ENCODE measurements at regions not wholly inside any gene's neighbourhood (a gene's known extent, or its start where the extent isn't known, plus 50 kb on each side); places are given as distances from the start of the nearest gene placed in this dataset.

- TF ChIP-seq, protein P1, sequence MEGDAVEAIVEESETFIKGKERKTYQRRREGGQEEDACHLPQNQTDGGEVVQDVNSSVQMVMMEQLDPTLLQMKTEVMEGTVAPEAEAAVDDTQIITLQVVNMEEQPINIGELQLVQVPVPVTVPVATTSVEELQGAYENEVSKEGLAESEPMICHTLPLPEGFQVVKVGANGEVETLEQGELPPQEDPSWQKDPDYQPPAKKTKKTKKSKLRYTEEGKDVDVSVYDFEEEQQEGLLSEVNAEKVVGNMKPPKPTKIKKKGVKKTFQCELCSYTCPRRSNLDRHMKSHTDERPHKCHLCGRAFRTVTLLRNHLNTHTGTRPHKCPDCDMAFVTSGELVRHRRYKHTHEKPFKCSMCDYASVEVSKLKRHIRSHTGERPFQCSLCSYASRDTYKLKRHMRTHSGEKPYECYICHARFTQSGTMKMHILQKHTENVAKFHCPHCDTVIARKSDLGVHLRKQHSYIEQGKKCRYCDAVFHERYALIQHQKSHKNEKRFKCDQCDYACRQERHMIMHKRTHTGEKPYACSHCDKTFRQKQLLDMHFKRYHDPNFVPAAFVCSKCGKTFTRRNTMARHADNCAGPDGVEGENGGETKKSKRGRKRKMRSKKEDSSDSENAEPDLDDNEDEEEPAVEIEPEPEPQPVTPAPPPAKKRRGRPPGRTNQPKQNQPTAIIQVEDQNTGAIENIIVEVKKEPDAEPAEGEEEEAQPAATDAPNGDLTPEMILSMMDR (IDR thresholded peaks at IDR 0.05) = no peak
- no peak for TF ChIP-seq EZH2 (IDR thresholded peaks at IDR 0.05; ENCODE audit: borderline replicate concordance, insufficient read depth, low read depth, low read length, poor library complexity, severe bottlenecking)
- Histone ChIP-seq H3K4me1 (ENCODE audit: control insufficient read depth in 2 of 2, insufficient read depth in 2 of 2, low read length in 2 of 2) (peaks cover 43 to 51% of the 10 kb centered on the region in 2 donors), H3K27ac (ENCODE audit: low read length in 2 of 2) (peak overlapping the region; percentile 69 to 92), H2AFZ (ENCODE audit: insufficient read depth, low read depth, low read length, poor library complexity, severe bottlenecking) (no peak overlapping the region), H3K9ac (ENCODE audit: low read length) (no peak overlapping the region), H4K20me1 (ENCODE audit: control insufficient read depth, insufficient read depth, low read length, poor library complexity, severe bottlenecking) (peaks cover 2% of the 10 kb centered on the region), H3K9me3 (ENCODE audit: control extremely low read depth in 1 of 3, control insufficient read depth in 2 of 3, insufficient read depth in 1 of 3, low read length in 2 of 3) (no peaks in the 10 kb centered on the region), H3K36me3 (replicated peaks in 1 of 2; ENCODE audit: control extremely low read depth in 1 of 2, control insufficient read depth in 1 of 2, extremely low read depth in 1 of 2, insufficient read depth in 2 of 2, low read length in 1 of 2) (peaks cover 16 to 18% of the 10 kb centered on the region in 2 experiments), H3K4me3 (ENCODE audit: control extremely low read depth in 1 of 5, extremely low read depth in 1 of 5, insufficient read depth in 1 of 5, low read depth in 2 of 5, low read length in 4 of 5) (no peak overlapping the region), H3K79me2 (ENCODE audit: control insufficient read depth, insufficient read depth, low read length) (peaks cover 96% of the 10 kb centered on the region), H3K27me3 (replicated peaks in 1 of 4; ENCODE audit: control extremely low read depth in 1 of 4, control insufficient read depth in 3 of 4, insufficient read depth in 4 of 4, low read length in 3 of 4) (no peaks in the 10 kb centered on the region), H3K4me2 (replicated peaks; ENCODE audit: low read depth, low read length, poor library complexity, severe bottlenecking) (peak overlapping the region; percentile 49)
- Mint-ChIP-seq H3K4me1 (peaks cover 83% of the 10 kb centered on the region), H3K9me3 (ENCODE audit: insufficient read depth) (no peaks in the 10 kb centered on the region), H3K27me3 (no peaks in the 10 kb centered on the region), H3K4me3 (peak overlapping the region; percentile 69), H3K27ac (peak overlapping the region; percentile 93)
- intact Hi-C loops (cut with micrococcal nuclease) = loop anchor here (1.0 to 2.0 kb wide), 2 partner anchors 9 to 38 kb away; no protein-coding TSS in a partner anchor
- CTCF ChIA-PET = interaction anchor here (0.7 to 2.0 kb wide), 9 partner anchors 10 to 62 kb away, joined by 3 to 11 read pairs (median 4); no protein-coding TSS in a partner anchor
- DNase-seq (no peak), ATAC-seq (ENCODE audit: low read depth) (no peak)
- WGBS (ENCODE audit: insufficient coverage) = no CpG with 5 or more reads among the region's 1 CpG
- POLR2A ChIA-PET = interaction anchor here (1.5 kb wide), 1 partner anchor 15 kb away, joined by 3 read pairs; no protein-coding TSS in a partner anchor
Measured at GRCh38 chr7:130944997-130945396, 211.0 kb upstream of the KLF14 start.

- Histone ChIP-seq H3K27ac (ENCODE audit: low read length in 2 of 2) (peak overlapping the region; percentile 69 to 92), H3K9ac (ENCODE audit: low read length) (no peak overlapping the region), H3K79me2 (ENCODE audit: control insufficient read depth, insufficient read depth, low read length) (peaks cover 96% of the 10 kb centered on the region), H3K4me1 (ENCODE audit: control insufficient read depth in 2 of 2, insufficient read depth in 2 of 2, low read length in 2 of 2) (peaks cover 43 to 54% of the 10 kb centered on the region in 2 donors), H3K4me2 (replicated peaks; ENCODE audit: low read depth, low read length, poor library complexity, severe bottlenecking) (peak overlapping the region; percentile 49), H3K4me3 (ENCODE audit: control extremely low read depth in 1 of 5, extremely low read depth in 1 of 5, insufficient read depth in 1 of 5, low read depth in 2 of 5, low read length in 4 of 5) (no peak overlapping the region), H2AFZ (ENCODE audit: insufficient read depth, low read depth, low read length, poor library complexity, severe bottlenecking) (no peak overlapping the region), H3K36me3 (replicated peaks in 1 of 2; ENCODE audit: control extremely low read depth in 1 of 2, control insufficient read depth in 1 of 2, extremely low read depth in 1 of 2, insufficient read depth in 2 of 2, low read length in 1 of 2) (peaks cover 16 to 22% of the 10 kb centered on the region in 2 experiments), H3K9me3 (ENCODE audit: control extremely low read depth in 1 of 3, control insufficient read depth in 2 of 3, insufficient read depth in 1 of 3, low read length in 2 of 3) (no peaks in the 10 kb centered on the region), H4K20me1 (ENCODE audit: control insufficient read depth, insufficient read depth, low read length, poor library complexity, severe bottlenecking) (peaks cover 6% of the 10 kb centered on the region), H3K27me3 (replicated peaks in 1 of 4; ENCODE audit: control extremely low read depth in 1 of 4, control insufficient read depth in 3 of 4, insufficient read depth in 4 of 4, low read length in 3 of 4) (no peaks in the 10 kb centered on the region)
- POLR2A ChIA-PET = interaction anchor here (0.5 to 1.3 kb wide), 2 partner anchors 12 to 15 kb away, joined by 4 to 6 read pairs; no protein-coding TSS in a partner anchor
- CTCF ChIA-PET = interaction anchor here (0.7 to 2.0 kb wide), 5 partner anchors 12 to 1859 kb away, joined by 3 to 11 read pairs (median 7); no protein-coding TSS in a partner anchor
- 75% methylated on average over 4 of the region's 5 CpGs for WGBS (ENCODE audit: insufficient coverage)
- intact Hi-C loops (cut with micrococcal nuclease) = loop anchor here (1.0 to 2.0 kb wide), 2 partner anchors 9 to 37 kb away; no protein-coding TSS in a partner anchor
- Mint-ChIP-seq H3K4me1 (peaks cover 79% of the 10 kb centered on the region), H3K9me3 (ENCODE audit: insufficient read depth) (no peaks in the 10 kb centered on the region), H3K4me3 (peak overlapping the region; percentile 69), H3K27ac (peak overlapping the region; percentile 93), H3K27me3 (no peaks in the 10 kb centered on the region)
- ATAC-seq (ENCODE audit: low read depth) (peak; percentile 50), DNase-seq (peak; percentile 72)
- TF ChIP-seq, protein P1 (IDR thresholded peaks at IDR 0.05) = no peak
- no peak for TF ChIP-seq EZH2 (IDR thresholded peaks at IDR 0.05; ENCODE audit: borderline replicate concordance, insufficient read depth, low read depth, low read length, poor library complexity, severe bottlenecking)
Measured at GRCh38 chr7:130945411-130945811, 211.4 kb upstream of the KLF14 start.

All from B cell (primary cell).